ENCODE measurements at regions not wholly inside any gene's neighbourhood (a gene's known extent, or its start where the extent isn't known, plus 50 kb on each side); places are given as distances from the start of the nearest gene placed in this dataset.

- no peak for TF ChIP-seq MYC (IDR thresholded peaks at IDR 0.05; ENCODE audit: low read depth, low read length)
- no peak for TF ChIP-seq CTCF (IDR thresholded peaks at IDR 0.05; ENCODE audit: extremely low read depth in 1 of 2, insufficient read depth in 1 of 2, low read depth in 1 of 2, low read length in 2 of 2)
- TF ChIP-seq EZH2 (IDR thresholded peaks at IDR 0.05; ENCODE audit: borderline replicate concordance, low read depth, low read length, severe bottlenecking) = no peak
- no peak for TF ChIP-seq POLR2AphosphoS5 (IDR thresholded peaks at IDR 0.05; ENCODE audit: insufficient read depth, low read depth, low read length)
- TF ChIP-seq MAX (IDR thresholded peaks at IDR 0.05; ENCODE audit: insufficient read depth, insufficient read length) = no peak
- TF ChIP-seq POLR2A (IDR thresholded peaks at IDR 0.05; ENCODE audit: low read depth, low read length) = no peak
Observed at GRCh38 chr5:124888050-124888506, 141.6 kb upstream of the ZNF608 start.

Data from endothelial cell of umbilical vein (primary cell).